ENCODE measurements at regions not wholly inside any gene's neighbourhood (a gene's known extent, or its start where the extent isn't known, plus 50 kb on each side); places are given as distances from the start of the nearest gene placed in this dataset.

- intact Hi-C loops (cut with DNase I; ENCODE audit: low total_unique reads), result no loop called here
- Histone ChIP-seq H3K27ac (no peak overlapping the region), H3K27me3 (no peaks in the 10 kb centered on the region), H3K4me1 (no peaks in the 10 kb centered on the region), H3K36me3 (ENCODE audit: low read depth, missing control alignments) (no peaks in the 10 kb centered on the region), H3K9me3 (no peaks in the 10 kb centered on the region), H3K4me3 (no peak overlapping the region)
- DNase-seq, result no peak
- TF ChIP-seq CTCF (IDR thresholded peaks at IDR 0.05) (no peak), POLR2A (IDR thresholded peaks at IDR 0.05) (no peak)
- 90 to 93% methylated on average over 7 of the region's 7 CpGs for WGBS, 2 donors
Measured at GRCh38 chr5:160486573-160486972, 64.9 kb downstream of the PTTG1 start.

- no peak for TF ChIP-seq POLR2A (IDR thresholded peaks at IDR 0.05)
- no peak for TF ChIP-seq CTCF (IDR thresholded peaks at IDR 0.05)
- Histone ChIP-seq H3K4me1 (no peaks in the 10 kb centered on the region), H3K36me3 (ENCODE audit: low read depth, missing control alignments) (no peaks in the 10 kb centered on the region), H3K4me3 (no peak overlapping the region), H3K9me3 (no peaks in the 10 kb centered on the region), H3K27me3 (no peaks in the 10 kb centered on the region), H3K27ac (no peak overlapping the region)
- intact Hi-C loops (cut with DNase I; ENCODE audit: low total_unique reads), result no loop called here
- WGBS, 2 donors, result 81 to 86% methylated on average over 6 of the region's 6 CpGs
- DNase-seq, result no peak
Measured at GRCh38 chr5:160488394-160489325, 67.0 kb downstream of the PTTG1 start.

- TF ChIP-seq POLR2A (IDR thresholded peaks at IDR 0.05) (no peak), CTCF (IDR thresholded peaks at IDR 0.05) (no peak)
- H3K4me3 ChIP-seq, result no peak overlapping the region
- 93 to 94% methylated on average over 1 of the region's 1 CpG for WGBS, 2 donors
- H3K27ac ChIP-seq, result no peak overlapping the region
- DNase-seq, result no peak
- intact Hi-C loops (cut with DNase I; ENCODE audit: low total_unique reads), result no loop called here
- H3K9me3 ChIP-seq, result no peaks in the 10 kb centered on the region
- H3K27me3 ChIP-seq, result no peaks in the 10 kb centered on the region
- no peaks in the 10 kb centered on the region for H3K36me3 ChIP-seq (ENCODE audit: low read depth, missing control alignments)
- no peaks in the 10 kb centered on the region for H3K4me1 ChIP-seq
Measured at GRCh38 chr5:160491438-160491837, 69.8 kb downstream of the PTTG1 start.

- Histone ChIP-seq H3K27ac (no peak overlapping the region), H3K4me1 (no peaks in the 10 kb centered on the region), H3K36me3 (ENCODE audit: low read depth, missing control alignments) (no peaks in the 10 kb centered on the region), H3K27me3 (no peaks in the 10 kb centered on the region), H3K4me3 (no peak overlapping the region), H3K9me3 (no peaks in the 10 kb centered on the region)
- intact Hi-C loops (cut with DNase I; ENCODE audit: low total_unique reads), result no loop called here
- DNase-seq, result no peak
- TF ChIP-seq POLR2A (IDR thresholded peaks at IDR 0.05) (no peak), CTCF (IDR thresholded peaks at IDR 0.05) (no peak)
- WGBS, 2 donors, result 74 to 78% methylated on average over 1 of the region's 1 CpG
Measured at GRCh38 chr5:160492565-160492964, 70.9 kb downstream of the PTTG1 start.
